Astrocyte (in vitro differentiated cells and primary cell): ENCODE measurements at regions not wholly inside any gene's neighbourhood (a gene's known extent, or its start where the extent isn't known, plus 50 kb on each side); places are given as distances from the start of the nearest gene placed in this dataset.

ENCODE experiments used
- DNase-seq: peaks from one replicate; pipeline ENCODE4 v3.0.0-alpha.2; 2010; ENCODE audit warnings: low read depth
- FAIRE-seq: peaks from 2 replicates; lab custom pipeline; 2011; peaks lifted over from hg19 to GRCh38; lab: Jason Lieb, UNC
- H2AFZ ChIP-seq: 2 replicates; pipeline ENCODE4 v1.6.0; 2012; ENCODE audit warnings: low read depth, low read length, inconsistent platforms
- H3K27ac ChIP-seq: 2 replicates; pipeline ENCODE4 v1.5.1; 2011; ENCODE audit warnings: low read depth, low read length, inconsistent platforms
- H3K27me3 ChIP-seq: 2 replicates; pipeline ENCODE4 v1.6.0; 2011; ENCODE audit warnings: low read length, inconsistent platforms; ENCODE audit not compliant: insufficient read depth
- H3K36me3 ChIP-seq: 2 replicates; pipeline ENCODE4 v1.5.1; 2011; ENCODE audit warnings: low read length, inconsistent platforms; ENCODE audit not compliant: insufficient read depth
- H3K4me1 ChIP-seq: 2 replicates; pipeline ENCODE4 v1.5.1; 2011; ENCODE audit warnings: low read length, inconsistent platforms; ENCODE audit not compliant: insufficient read depth
- H3K4me2 ChIP-seq: 2 replicates; pipeline ENCODE4 v1.6.0; 2012; ENCODE audit warnings: low read length, inconsistent platforms
- H3K4me3 ChIP-seq: 2 replicates; pipeline ENCODE4 v1.5.1; 2011; ENCODE audit warnings: low read depth, mild to moderate bottlenecking, low read length, inconsistent platforms; ENCODE audit not compliant: insufficient read depth
- H3K79me2 ChIP-seq: 2 replicates; pipeline ENCODE4 v1.6.0; 2012; ENCODE audit warnings: mild to moderate bottlenecking, low read length, inconsistent platforms; ENCODE audit not compliant: insufficient read depth
- H3K9ac ChIP-seq: 2 replicates; pipeline ENCODE4 v1.6.0; 2012; ENCODE audit warnings: mild to moderate bottlenecking, low read length, inconsistent platforms
- H3K9me3 ChIP-seq: 2 replicates; pipeline ENCODE4 v1.5.1; 2012; ENCODE audit warnings: low read depth, mild to moderate bottlenecking, low read length, inconsistent platforms; ENCODE audit not compliant: insufficient read depth
- H4K20me1 ChIP-seq: 2 replicates; pipeline ENCODE4 v1.6.0; 2012; ENCODE audit warnings: low read length, inconsistent platforms; ENCODE audit not compliant: insufficient read depth
- H3K27ac Mint-ChIP-seq: one replicate; pipeline ENCODE4 v1.8.0; 2021; ENCODE audit warnings: mild to moderate bottlenecking, mixed read lengths; ENCODE audit not compliant: unreplicated experiment
- H3K27me3 Mint-ChIP-seq: one replicate; pipeline ENCODE4 v1.8.0; 2021; ENCODE audit warnings: low read depth, mixed read lengths; ENCODE audit not compliant: unreplicated experiment
- H3K36me3 Mint-ChIP-seq: one replicate; pipeline ENCODE4 v1.8.0; 2021; ENCODE audit warnings: low read depth, mixed read lengths; ENCODE audit not compliant: unreplicated experiment
- H3K4me1 Mint-ChIP-seq: one replicate; pipeline ENCODE4 v1.8.0; 2021; ENCODE audit warnings: low read depth, mixed read lengths; ENCODE audit not compliant: unreplicated experiment
- H3K4me3 Mint-ChIP-seq: one replicate; pipeline ENCODE4 v1.8.0; 2021; ENCODE audit warnings: mild to moderate bottlenecking, moderate library complexity, mixed read lengths; ENCODE audit not compliant: unreplicated experiment
- H3K9me3 Mint-ChIP-seq: one replicate; pipeline ENCODE4 v1.8.0; 2021; ENCODE audit warnings: mild to moderate bottlenecking, mixed read lengths; ENCODE audit not compliant: unreplicated experiment
- CTCF ChIP-seq: IDR thresholded peaks from 2 replicates; pipeline ENCODE4 v1.5.1; 2011; ENCODE audit warnings: low read depth, mild to moderate bottlenecking, inconsistent platforms, low read length, moderate library complexity; ENCODE audit not compliant: insufficient read depth
- EZH2 ChIP-seq: IDR thresholded peaks from 2 replicates; pipeline ENCODE4 v1.6.1; 2012; ENCODE audit warnings: mild to moderate bottlenecking, low read length, inconsistent platforms; ENCODE audit not compliant: insufficient read depth

- Histone ChIP-seq H3K9me3 (no peaks in the 10 kb centered on the region), H3K79me2 (no peaks in the 10 kb centered on the region), H3K9ac (no peak overlapping the region), H3K4me1 (peaks cover 16% of the 10 kb centered on the region), H2AFZ (no peak overlapping the region), H3K36me3 (no peaks in the 10 kb centered on the region), H4K20me1 (no peaks in the 10 kb centered on the region), H3K4me3 (no peak overlapping the region), H3K27me3 (no peaks in the 10 kb centered on the region), H3K27ac (no peak overlapping the region), H3K4me2 (no peak overlapping the region)
- Mint-ChIP-seq H3K27me3 (no peaks in the 10 kb centered on the region), H3K4me1 (peaks cover 17% of the 10 kb centered on the region), H3K36me3 (no peaks in the 10 kb centered on the region), H3K4me3 (no peak overlapping the region), H3K9me3 (no peaks in the 10 kb centered on the region), H3K27ac (no peak overlapping the region)
- no peak for TF ChIP-seq EZH2
- TF ChIP-seq CTCF = no peak
- FAIRE-seq = no peak
- DNase-seq = no peak
Observed at GRCh38 chr3:159624616-159625015, 364.0 kb upstream of the IL12A start.

- Histone ChIP-seq H3K36me3 (no peaks in the 10 kb centered on the region), H3K4me1 (peaks cover 8% of the 10 kb centered on the region), H4K20me1 (no peaks in the 10 kb centered on the region), H3K27ac (no peak overlapping the region), H3K9ac (no peak overlapping the region), H3K27me3 (no peaks in the 10 kb centered on the region), H3K79me2 (no peaks in the 10 kb centered on the region), H3K4me2 (no peak overlapping the region), H3K9me3 (no peaks in the 10 kb centered on the region), H3K4me3 (no peak overlapping the region), H2AFZ (no peak overlapping the region)
- no peaks in the 10 kb centered on the region for H3K36me3 Mint-ChIP-seq
- DNase-seq (no peak), FAIRE-seq (no peak)
- no peak overlapping the region for H3K27ac Mint-ChIP-seq
- H3K27me3 Mint-ChIP-seq = no peaks in the 10 kb centered on the region
- H3K9me3 Mint-ChIP-seq = no peaks in the 10 kb centered on the region
- TF ChIP-seq CTCF (no peak), EZH2 (no peak)
- peaks cover 15% of the 10 kb centered on the region for H3K4me1 Mint-ChIP-seq
- no peak overlapping the region for H3K4me3 Mint-ChIP-seq
Observed at GRCh38 chr3:159625594-159625993, 363.0 kb upstream of the IL12A start.

DNA sequence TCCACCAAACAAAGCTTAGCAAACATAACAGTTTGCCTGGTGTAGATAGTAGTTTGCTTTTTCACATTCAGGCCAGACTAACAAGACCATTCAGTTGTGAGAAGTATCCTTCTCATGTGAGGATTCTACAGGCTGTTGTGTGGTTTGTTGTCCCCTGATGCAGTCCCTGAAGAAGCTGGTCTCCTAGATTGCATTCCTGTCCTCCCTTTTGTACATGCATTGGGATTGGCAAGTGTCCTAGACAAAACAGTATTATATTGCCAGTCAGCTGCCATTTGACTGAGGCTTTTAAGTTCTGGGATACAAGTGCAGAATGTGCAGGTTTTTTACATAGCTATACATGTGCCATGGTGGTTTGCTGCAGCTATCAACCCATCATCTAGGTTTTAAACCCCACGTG is 362.0 kb upstream of the IL12A start:
- FAIRE-seq = no peak

More for the DNA sequence above, 362.0 kb upstream of the IL12A start:
- Histone ChIP-seq H3K27ac (no peak overlapping the region), H3K79me2 (no peaks in the 10 kb centered on the region), H2AFZ (no peak overlapping the region), H3K9me3 (no peaks in the 10 kb centered on the region), H3K4me2 (no peak overlapping the region), H3K27me3 (no peaks in the 10 kb centered on the region), H4K20me1 (no peaks in the 10 kb centered on the region), H3K9ac (no peak overlapping the region), H3K4me3 (no peak overlapping the region), H3K36me3 (no peaks in the 10 kb centered on the region), H3K4me1 (no peaks in the 10 kb centered on the region)
- Mint-ChIP-seq H3K27ac (no peak overlapping the region), H3K4me3 (no peak overlapping the region), H3K9me3 (no peaks in the 10 kb centered on the region), H3K27me3 (no peaks in the 10 kb centered on the region), H3K36me3 (no peaks in the 10 kb centered on the region), H3K4me1 (peaks cover 13% of the 10 kb centered on the region)
- no peak for DNase-seq
- TF ChIP-seq EZH2 (no peak), CTCF (no peak)
